CD4-positive, alpha-beta T cell (primary cell): ENCODE measurements at regions not wholly inside any gene's neighbourhood (a gene's known extent, or its start where the extent isn't known, plus 50 kb on each side); places are given as distances from the start of the nearest gene placed in this dataset.

Source experiments
- ATAC-seq: fragments of 200-7000 bp; cut with Tn5 transposase; one replicate; pipeline ENCODE4 v1.10.0; 2022; ENCODE audit warnings: mild to moderate bottlenecking; ENCODE audit not compliant: poor library complexity
- CTCF ChIA-PET: fragments of 350-600 bp; sonication (Branson Sonifier 250); formaldehyde crosslinking; loops from one replicate; lab custom pipeline; 2021; ENCODE audit warnings: antibody characterized with exemption, inconsistent platforms; lab: Charles Lee
- POLR2A ChIA-PET: fragments of 350-600 bp; sonication (Branson Sonifier 250); formaldehyde crosslinking; loops from one replicate; lab custom pipeline; 2021; ENCODE audit warnings: antibody characterized with exemption, inconsistent platforms; lab: Charles Lee
- DNase-seq, 14 experiments: peaks; one replicate each; pipeline ENCODE4 v3.0.0-alpha.2; 2013 to 2020; ENCODE audit warnings: mixed read lengths in 2 of 14
- H3K27ac ChIP-seq, 2 donors: one replicate each; pipeline versions ENCODE4 v1.5.1 to v1.7.0; 2013; ENCODE audit warnings: low read length in 2 of 2, low read depth in 1 of 2, mild to moderate bottlenecking in 1 of 2
- H3K27me3 ChIP-seq, 2 experiments: 1 replicate in 1 of 2; 2 replicates in 1 of 2; pipeline versions ENCODE4 v1.6.1 to v1.7.0; 2013; ENCODE audit warnings: low read length in 2 of 2, control low read depth in 1 of 2, mild to moderate bottlenecking in 1 of 2, moderate library complexity in 1 of 2; ENCODE audit not compliant: insufficient read depth in 2 of 2, control insufficient read depth in 1 of 2
- H3K36me3 ChIP-seq: one replicate; pipeline ENCODE4 v1.6.1; 2013; ENCODE audit warnings: low read length, control low read depth; ENCODE audit not compliant: insufficient read depth
- H3K4me1 ChIP-seq: one replicate; pipeline ENCODE4 v1.6.1; 2013; ENCODE audit warnings: low read length, control low read depth; ENCODE audit not compliant: insufficient read depth
- H3K4me3 ChIP-seq: one replicate; pipeline ENCODE4 v1.5.1; 2013; ENCODE audit warnings: mild to moderate bottlenecking, low read length, moderate library complexity
- H3K9me3 ChIP-seq, 2 experiments: 1 replicate in 1 of 2; 2 replicates in 1 of 2; pipeline versions ENCODE4 v1.6.1 to v1.7.0; 2013; ENCODE audit warnings: low read length in 2 of 2, mild to moderate bottlenecking in 2 of 2, control low read depth in 1 of 2, moderate library complexity in 1 of 2; ENCODE audit not compliant: control insufficient read depth in 1 of 2, insufficient read depth in 1 of 2
- H3K27ac Mint-ChIP-seq: one replicate; pipeline ENCODE4 v1.8.0; 2020; ENCODE audit warnings: mixed read lengths
- H3K27me3 Mint-ChIP-seq: one replicate; pipeline ENCODE4 v1.8.0; 2021; ENCODE audit warnings: mixed read lengths
- H3K36me3 Mint-ChIP-seq: one replicate; pipeline ENCODE4 v1.8.0; 2021; ENCODE audit warnings: low read depth, mixed read lengths
- H3K4me1 Mint-ChIP-seq: one replicate; pipeline ENCODE4 v1.8.0; 2021; ENCODE audit warnings: low read depth, mixed read lengths
- H3K4me3 Mint-ChIP-seq: one replicate; pipeline ENCODE4 v1.8.0; 2020; ENCODE audit warnings: mild to moderate bottlenecking, mixed read lengths
- H3K9me3 Mint-ChIP-seq: one replicate; pipeline ENCODE4 v1.8.0; 2020; ENCODE audit warnings: mixed read lengths
- intact Hi-C, 2 experiments: fragments of 100-400 bp; cut with DNase I in 1 of 2; cut with micrococcal nuclease in 1 of 2; formaldehyde crosslinking; loops; one replicate each; pipeline versions ENCODE4 v1.15.1 to v1.9.0; 2023 to 2025; cut with DNase I, micrococcal nuclease
- TF ChIP-seq, protein P1 (sequence below): fragments of 200-600 bp; IDR thresholded peaks from one replicate; pipeline ENCODE4 v1.8.0; 2022; ENCODE audit warnings: antibody characterized with exemption, mild to moderate bottlenecking

DNA sequence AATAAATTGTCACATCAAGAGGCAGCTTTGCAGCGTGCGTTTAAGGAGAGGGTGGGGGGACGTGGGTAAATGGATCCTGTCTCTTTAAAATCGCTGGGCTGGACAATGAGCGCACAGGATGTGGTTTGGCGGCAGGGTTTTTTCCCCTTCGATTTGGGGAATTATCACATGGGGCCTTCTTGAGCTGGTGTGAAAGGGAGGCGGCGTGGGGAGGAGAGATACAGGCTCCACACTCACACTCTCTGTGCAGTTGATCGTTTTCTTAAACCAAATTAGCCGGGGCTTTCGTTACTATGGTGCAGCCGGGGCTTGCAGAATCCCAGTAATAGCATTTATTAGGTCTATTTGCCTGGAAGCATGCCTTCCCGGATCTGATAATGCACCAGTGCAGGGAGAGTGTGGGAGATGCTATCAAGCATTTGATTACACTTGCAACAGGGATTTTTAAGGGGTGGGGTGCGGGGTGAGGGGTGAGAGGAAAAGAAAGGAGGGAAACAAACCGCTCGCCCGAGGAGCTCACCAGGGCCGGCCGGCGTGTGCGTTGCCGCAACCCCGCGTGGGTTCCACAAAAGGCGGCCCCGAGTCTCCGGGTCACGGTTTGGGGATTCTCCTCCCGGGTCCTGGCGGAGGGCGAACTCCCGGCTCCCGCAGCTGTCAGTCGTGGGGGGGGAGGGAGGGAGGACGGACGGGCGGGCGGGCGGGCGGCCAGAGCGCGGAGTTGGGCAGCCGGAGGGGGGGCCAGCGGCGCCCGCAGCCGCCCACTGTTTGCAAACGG is 58.8 kb upstream of the GSE1 start:
- H3K4me1 Mint-ChIP-seq = peaks cover 34% of the 10 kb centered on the region
- TF ChIP-seq, protein P1, sequence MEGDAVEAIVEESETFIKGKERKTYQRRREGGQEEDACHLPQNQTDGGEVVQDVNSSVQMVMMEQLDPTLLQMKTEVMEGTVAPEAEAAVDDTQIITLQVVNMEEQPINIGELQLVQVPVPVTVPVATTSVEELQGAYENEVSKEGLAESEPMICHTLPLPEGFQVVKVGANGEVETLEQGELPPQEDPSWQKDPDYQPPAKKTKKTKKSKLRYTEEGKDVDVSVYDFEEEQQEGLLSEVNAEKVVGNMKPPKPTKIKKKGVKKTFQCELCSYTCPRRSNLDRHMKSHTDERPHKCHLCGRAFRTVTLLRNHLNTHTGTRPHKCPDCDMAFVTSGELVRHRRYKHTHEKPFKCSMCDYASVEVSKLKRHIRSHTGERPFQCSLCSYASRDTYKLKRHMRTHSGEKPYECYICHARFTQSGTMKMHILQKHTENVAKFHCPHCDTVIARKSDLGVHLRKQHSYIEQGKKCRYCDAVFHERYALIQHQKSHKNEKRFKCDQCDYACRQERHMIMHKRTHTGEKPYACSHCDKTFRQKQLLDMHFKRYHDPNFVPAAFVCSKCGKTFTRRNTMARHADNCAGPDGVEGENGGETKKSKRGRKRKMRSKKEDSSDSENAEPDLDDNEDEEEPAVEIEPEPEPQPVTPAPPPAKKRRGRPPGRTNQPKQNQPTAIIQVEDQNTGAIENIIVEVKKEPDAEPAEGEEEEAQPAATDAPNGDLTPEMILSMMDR = no peak
- no peaks in the 10 kb centered on the region for H3K27me3 Mint-ChIP-seq
- H3K4me3 Mint-ChIP-seq = peak overlapping the region; percentile 99
- H3K27me3 ChIP-seq = no peaks in the 10 kb centered on the region
- H3K9me3 ChIP-seq = no peaks in the 10 kb centered on the region
- peak overlapping the region; percentile 88 for H3K4me3 ChIP-seq
- CTCF ChIA-PET = interaction anchor here (1.1 to 3.4 kb wide), 3 partner anchors 57 to 134 kb away, joined by 4 to 11 read pairs (median 8); no protein-coding TSS in a partner anchor
- H3K36me3 ChIP-seq = no peaks in the 10 kb centered on the region
- ATAC-seq (peak; percentile 33), DNase-seq (peak in 13 of 14 experiments; percentile 36 to 91 (median 51))
- POLR2A ChIA-PET = interaction anchor here (1.0 to 3.5 kb wide), 9 partner anchors 16 to 105 kb away, joined by 3 to 18 read pairs (median 5); partner anchors contain the start of gene GSE1
- H3K27ac ChIP-seq = peak overlapping the region; percentile 68 to 74
- H3K4me1 ChIP-seq = peaks cover 33% of the 10 kb centered on the region
- no peaks in the 10 kb centered on the region for H3K9me3 Mint-ChIP-seq
- intact Hi-C loops = no loop called here
- peaks cover 16% of the 10 kb centered on the region for H3K36me3 Mint-ChIP-seq
- peak overlapping the region; percentile 86 for H3K27ac Mint-ChIP-seq

GRCh38 chr16:85554889-85555718 is 58.0 kb upstream of the GSE1 start:
- ATAC-seq (peak; percentile 28), DNase-seq (peak in 13 of 14 experiments; percentile 21 to 80 (median 45))
- no peaks in the 10 kb centered on the region for H3K9me3 ChIP-seq
- H3K9me3 Mint-ChIP-seq = no peaks in the 10 kb centered on the region
- peak overlapping the region; percentile 83 for H3K27ac Mint-ChIP-seq
- H3K4me1 Mint-ChIP-seq = peaks cover 34% of the 10 kb centered on the region
- POLR2A ChIA-PET = interaction anchor here (1.0 to 3.5 kb wide), 8 partner anchors 15 to 106 kb away, joined by 3 to 18 read pairs (median 7); partner anchors contain the start of gene GSE1
- TF ChIP-seq, protein P1 = no peak
- no peaks in the 10 kb centered on the region for H3K27me3 Mint-ChIP-seq
- intact Hi-C loops = no loop called here
- no peaks in the 10 kb centered on the region for H3K36me3 ChIP-seq
- H3K4me3 ChIP-seq = peak overlapping the region; percentile 88
- peaks cover 33% of the 10 kb centered on the region for H3K4me1 ChIP-seq
- peak overlapping the region; percentile 74 for H3K27ac ChIP-seq
- H3K36me3 Mint-ChIP-seq = peaks cover 16% of the 10 kb centered on the region
- CTCF ChIA-PET = interaction anchor here (1.1 to 3.4 kb wide), 3 partner anchors 56 to 135 kb away, joined by 4 to 11 read pairs (median 8); no protein-coding TSS in a partner anchor
- H3K4me3 Mint-ChIP-seq = peak overlapping the region; percentile 96
- no peaks in the 10 kb centered on the region for H3K27me3 ChIP-seq
